ENCODE measurements at regions not wholly inside any gene's neighbourhood (a gene's known extent, or its start where the extent isn't known, plus 50 kb on each side); places are given as distances from the start of the nearest gene placed in this dataset.

DNA sequence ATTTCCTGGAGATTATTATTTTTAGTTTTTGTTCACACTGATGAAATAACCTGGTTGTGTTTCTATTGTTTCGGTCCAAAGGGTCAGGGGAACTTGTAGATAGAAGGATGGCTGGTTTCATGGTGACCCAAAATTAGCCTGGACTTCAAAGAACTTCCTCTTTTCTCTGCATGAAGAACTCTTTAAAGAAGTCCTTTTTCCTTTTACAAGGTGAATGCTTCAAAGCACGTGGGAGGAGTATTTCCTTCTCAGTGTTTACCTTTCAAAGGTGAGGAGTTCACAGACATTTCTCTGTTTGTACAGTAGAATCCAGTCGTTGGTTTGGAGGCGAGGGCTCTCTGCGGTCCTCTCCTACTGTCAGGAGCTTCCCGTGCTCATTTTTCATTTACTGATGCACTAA is 561.7 kb downstream of the GATA3 start:
- no peaks in the 10 kb centered on the region for H3K4me1 ChIP-seq (replicated peaks)
- H3K27ac ChIP-seq = no peak overlapping the region
- H3K36me3 ChIP-seq = no peaks in the 10 kb centered on the region
- no peaks in the 10 kb centered on the region for H3K9me3 ChIP-seq (replicated peaks)
- DNase-seq (ENCODE audit: low read depth in 1 of 2, low spot score in 2 of 2) = no peak
- no peak overlapping the region for H3K4me3 ChIP-seq
- no peaks in the 10 kb centered on the region for H3K27me3 ChIP-seq (replicated peaks)

DNA sequence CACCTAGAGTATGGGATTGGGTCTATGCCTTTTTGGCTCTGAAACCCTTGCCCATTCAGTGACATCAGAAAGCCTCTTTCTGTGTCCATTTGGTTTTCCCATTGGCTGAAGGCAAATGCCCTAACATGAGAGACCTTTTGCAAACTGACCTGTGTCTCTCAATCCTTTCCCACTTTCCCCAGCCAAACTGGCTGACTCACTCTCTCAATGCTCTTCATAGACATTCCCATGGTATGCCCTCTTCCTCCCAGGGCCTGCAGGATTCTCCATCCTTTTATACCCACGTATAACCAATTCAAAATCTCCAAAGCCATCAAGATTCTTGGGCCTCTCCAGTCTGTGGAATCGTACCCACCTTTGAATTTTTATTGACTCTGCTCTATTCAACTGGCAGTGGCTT is 563.3 kb downstream of the GATA3 start:
- Histone ChIP-seq H3K9me3 (replicated peaks) (no peaks in the 10 kb centered on the region), H3K36me3 (no peaks in the 10 kb centered on the region), H3K4me1 (replicated peaks) (no peaks in the 10 kb centered on the region), H3K27ac (no peak overlapping the region), H3K4me3 (no peak overlapping the region), H3K27me3 (replicated peaks) (no peaks in the 10 kb centered on the region)
- no peak for DNase-seq (ENCODE audit: low read depth in 1 of 2, low spot score in 2 of 2)

DNA sequence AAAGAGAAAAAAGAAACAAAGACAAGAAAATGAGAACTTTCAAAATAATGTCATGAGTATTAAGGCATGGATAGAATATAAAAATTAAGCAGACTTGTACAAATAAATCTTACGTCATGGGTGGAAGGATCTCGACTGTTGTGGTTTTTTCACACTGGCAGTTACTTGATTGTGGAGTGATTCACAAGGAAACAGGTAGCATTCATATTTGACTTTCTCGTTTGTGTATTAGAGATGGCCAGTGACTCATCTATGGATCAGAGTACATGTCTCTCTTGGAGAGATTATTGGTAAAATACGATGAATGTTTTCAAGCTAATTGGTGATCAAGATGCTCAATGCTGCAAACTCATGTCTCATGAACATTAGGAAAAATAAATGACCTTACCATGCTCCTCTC is 564.3 kb downstream of the GATA3 start:
- no peak for DNase-seq (ENCODE audit: low read depth in 1 of 2, low spot score in 2 of 2)
- H3K27me3 ChIP-seq (replicated peaks) = no peaks in the 10 kb centered on the region
- no peak overlapping the region for H3K4me3 ChIP-seq
- H3K27ac ChIP-seq = no peak overlapping the region
- no peaks in the 10 kb centered on the region for H3K36me3 ChIP-seq
- H3K4me1 ChIP-seq (replicated peaks) = no peaks in the 10 kb centered on the region
- no peaks in the 10 kb centered on the region for H3K9me3 ChIP-seq (replicated peaks)

DNA sequence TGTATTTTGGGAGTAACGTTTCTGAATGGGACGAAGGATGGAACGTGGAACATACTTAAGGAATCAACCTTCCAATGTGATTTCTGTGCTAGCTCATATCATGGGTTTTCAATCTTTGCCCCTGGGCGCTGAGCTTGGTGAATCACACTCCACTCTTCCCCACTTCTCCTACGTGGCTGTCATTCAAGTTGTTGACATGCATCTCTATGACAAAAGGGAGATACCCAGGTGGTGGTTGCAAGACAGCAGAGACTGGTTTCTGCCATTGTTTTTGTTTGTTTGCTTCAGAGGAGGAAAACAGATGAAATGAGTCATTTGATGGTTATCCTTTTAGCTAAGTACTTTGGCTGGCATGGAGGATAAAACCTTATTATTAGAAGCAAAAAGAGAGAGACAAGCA is 573.9 kb downstream of the GATA3 start:
- H3K4me1 ChIP-seq (replicated peaks) = no peaks in the 10 kb centered on the region
- no peak for DNase-seq (ENCODE audit: low read depth in 1 of 2, low spot score in 2 of 2)

DNA sequence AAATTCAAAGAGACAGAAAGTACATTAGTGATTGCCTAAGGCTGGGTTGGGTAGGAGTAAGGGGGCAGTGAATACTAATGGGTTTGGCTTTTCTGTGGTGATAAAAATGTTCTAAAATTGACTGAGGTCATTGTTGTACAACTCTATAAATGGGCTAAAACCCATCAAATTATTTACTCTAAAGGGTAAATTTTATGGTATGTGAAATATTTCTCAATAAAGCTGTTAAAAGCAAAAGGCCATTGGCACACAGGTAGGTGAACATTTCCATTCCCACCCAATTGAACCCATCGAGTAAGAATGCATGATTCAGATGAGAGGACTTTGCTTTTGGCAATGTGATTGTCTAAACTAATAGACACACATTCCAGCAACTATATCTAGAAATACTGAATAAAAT is 579.4 kb downstream of the GATA3 start:
- no peak overlapping the region for H3K4me3 ChIP-seq
- H3K4me1 ChIP-seq (replicated peaks) = no peaks in the 10 kb centered on the region
- no peak for DNase-seq (ENCODE audit: low read depth in 1 of 2, low spot score in 2 of 2)
- H3K27ac ChIP-seq = no peak overlapping the region
- no peaks in the 10 kb centered on the region for H3K9me3 ChIP-seq (replicated peaks)
- no peaks in the 10 kb centered on the region for H3K36me3 ChIP-seq
- H3K27me3 ChIP-seq (replicated peaks) = no peaks in the 10 kb centered on the region

More for the DNA sequence above, 573.9 kb downstream of the GATA3 start:
- Histone ChIP-seq H3K27ac (no peak overlapping the region), H3K36me3 (no peaks in the 10 kb centered on the region), H3K27me3 (replicated peaks) (no peaks in the 10 kb centered on the region), H3K9me3 (replicated peaks) (no peaks in the 10 kb centered on the region), H3K4me3 (no peak overlapping the region)

DNA sequence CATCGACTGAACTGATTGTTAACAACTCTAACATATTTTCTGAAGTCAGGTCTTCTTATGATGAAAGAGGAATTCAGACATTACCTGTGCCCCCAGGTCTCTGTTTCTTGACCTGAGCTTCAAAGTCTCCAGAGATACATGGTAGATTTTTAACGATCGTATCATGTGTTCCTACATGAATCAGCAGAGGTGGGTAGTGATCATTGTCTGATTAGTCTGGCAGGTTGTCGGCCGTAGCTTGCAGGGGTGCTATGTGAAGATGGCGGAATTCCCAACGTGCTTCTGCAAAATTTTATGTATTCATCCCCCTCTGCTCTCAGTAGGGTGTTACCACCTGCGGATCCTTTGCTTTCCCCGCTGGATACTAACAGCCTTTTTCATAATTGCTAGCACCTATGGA is 581.9 kb downstream of the GATA3 start:
- Histone ChIP-seq H3K36me3 (no peaks in the 10 kb centered on the region), H3K9me3 (replicated peaks) (no peaks in the 10 kb centered on the region), H3K4me1 (replicated peaks) (no peaks in the 10 kb centered on the region), H3K27ac (no peak overlapping the region), H3K27me3 (replicated peaks) (no peaks in the 10 kb centered on the region), H3K4me3 (no peak overlapping the region)
- DNase-seq (ENCODE audit: low read depth in 1 of 2, low spot score in 2 of 2) = no peak

DNA sequence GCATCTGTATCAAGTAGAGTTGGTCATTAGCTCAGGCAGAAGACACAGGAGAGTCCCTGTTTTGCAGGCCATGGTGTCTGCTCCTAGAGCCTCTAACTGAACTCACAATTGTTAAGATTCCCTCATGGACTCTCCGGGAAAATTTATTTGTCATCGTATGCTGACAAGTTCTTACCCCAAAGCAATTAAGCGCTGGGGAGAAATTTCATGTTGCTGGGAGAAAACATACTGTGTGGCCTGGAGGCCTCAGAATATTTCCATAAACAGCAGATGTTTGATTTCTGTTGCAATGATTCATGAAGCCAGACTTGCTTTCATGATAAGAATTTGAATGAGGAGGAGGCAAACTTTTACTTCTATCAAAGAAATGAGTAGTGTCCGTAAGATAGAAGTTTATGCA is 583.2 kb downstream of the GATA3 start:
- DNase-seq (ENCODE audit: low read depth in 1 of 2, low spot score in 2 of 2) = no peak

DNA sequence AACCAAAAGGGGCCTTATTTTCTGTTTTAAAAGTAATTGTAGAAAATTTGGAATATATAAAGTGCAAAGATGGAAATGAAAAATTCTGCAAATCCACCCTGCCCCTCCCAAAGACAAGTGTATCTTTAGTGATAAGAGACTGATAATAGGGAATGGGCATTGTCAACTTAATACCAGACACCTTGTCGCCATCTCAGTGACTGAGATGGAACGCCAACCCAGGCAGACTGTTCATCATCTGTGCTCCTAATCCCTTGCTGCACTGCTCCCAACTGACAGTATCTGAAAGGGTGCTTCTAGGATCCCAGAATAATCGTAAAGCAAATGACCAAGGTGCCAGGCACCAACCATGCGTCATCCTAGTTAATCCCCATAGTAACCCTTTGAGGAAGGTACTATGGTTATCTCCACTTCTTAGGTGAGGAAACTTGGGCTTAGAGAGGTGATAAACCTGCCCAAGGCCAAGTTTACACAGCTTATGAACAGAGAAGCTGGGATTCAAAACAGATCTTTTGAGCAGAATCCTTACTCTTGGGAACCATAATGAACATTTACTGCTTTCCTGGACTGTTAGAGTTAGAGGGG is 583.7 kb downstream of the GATA3 start:
- DNase-seq (ENCODE audit: low read depth in 1 of 2, low spot score in 2 of 2) = no peak
- H3K9me3 ChIP-seq (replicated peaks) = no peaks in the 10 kb centered on the region
- H3K4me3 ChIP-seq = no peak overlapping the region
- no peaks in the 10 kb centered on the region for H3K4me1 ChIP-seq (replicated peaks)
- no peaks in the 10 kb centered on the region for H3K27me3 ChIP-seq (replicated peaks)
- no peaks in the 10 kb centered on the region for H3K36me3 ChIP-seq
- no peak overlapping the region for H3K27ac ChIP-seq

More for the DNA sequence above, 583.2 kb downstream of the GATA3 start:
- H3K9me3 ChIP-seq (replicated peaks) = no peaks in the 10 kb centered on the region
- H3K4me1 ChIP-seq (replicated peaks) = no peaks in the 10 kb centered on the region
- H3K27me3 ChIP-seq (replicated peaks) = no peaks in the 10 kb centered on the region
- H3K4me3 ChIP-seq = no peak overlapping the region
- no peaks in the 10 kb centered on the region for H3K36me3 ChIP-seq
- H3K27ac ChIP-seq = no peak overlapping the region

DNA sequence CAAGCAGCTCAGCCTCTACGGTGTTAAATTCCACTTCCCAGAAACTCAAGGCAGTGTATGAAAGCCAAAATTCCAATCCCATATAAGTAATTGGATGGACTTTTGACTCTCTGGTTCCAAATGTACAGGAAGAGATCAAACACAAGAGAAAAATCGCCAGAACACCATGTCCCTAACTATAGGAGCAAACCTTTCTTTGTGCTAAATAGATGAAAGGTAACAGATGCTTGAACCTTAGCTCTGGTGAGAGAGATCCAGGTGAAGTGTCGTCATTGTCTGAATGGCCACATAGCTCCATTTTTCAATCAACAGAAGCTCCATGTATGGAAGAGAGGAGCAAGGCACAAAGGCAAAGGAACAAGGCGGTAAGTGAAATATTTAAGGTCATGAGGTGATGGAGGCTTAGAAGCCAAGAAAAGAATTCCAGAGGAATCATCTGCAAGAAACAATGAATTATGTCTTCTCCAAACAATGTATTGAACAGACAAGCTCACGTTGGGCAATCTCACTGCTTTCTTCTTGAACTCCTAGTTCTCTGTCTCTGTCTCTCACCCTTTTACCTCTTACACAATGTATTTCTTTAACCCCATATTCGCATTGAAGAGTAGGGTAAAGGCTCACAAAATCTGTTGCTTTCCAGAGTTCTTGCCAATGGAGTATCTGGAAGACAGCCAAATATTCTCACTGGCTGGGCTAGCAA is 585.1 kb downstream of the GATA3 start:
- DNase-seq (ENCODE audit: low read depth in 1 of 2, low spot score in 2 of 2) = no peak
- Histone ChIP-seq H3K27ac (no peak overlapping the region), H3K9me3 (replicated peaks) (no peaks in the 10 kb centered on the region), H3K4me1 (replicated peaks) (no peaks in the 10 kb centered on the region), H3K36me3 (no peaks in the 10 kb centered on the region), H3K4me3 (no peak overlapping the region), H3K27me3 (replicated peaks) (no peaks in the 10 kb centered on the region)

DNA sequence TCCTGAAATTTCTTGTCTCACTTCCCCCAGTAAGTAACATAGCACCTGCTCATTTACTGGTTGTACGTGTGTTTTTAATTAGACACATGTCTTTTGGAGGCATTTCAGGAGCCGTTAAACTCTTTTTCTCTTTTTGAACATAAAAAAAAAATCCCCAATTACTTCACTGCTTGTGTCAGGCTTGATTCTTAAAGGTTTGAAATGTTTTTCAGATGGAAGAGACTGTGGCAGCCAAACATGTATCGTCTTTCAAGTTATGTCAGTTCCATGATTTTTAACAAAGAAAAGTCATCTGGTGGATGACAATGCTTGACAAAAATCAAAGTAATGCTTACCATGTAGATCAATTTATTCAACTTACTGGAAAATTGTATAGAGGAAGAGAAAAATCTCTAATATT is 585.8 kb downstream of the GATA3 start:
- Histone ChIP-seq H3K27ac (no peak overlapping the region), H3K27me3 (replicated peaks) (no peaks in the 10 kb centered on the region)
- no peak for DNase-seq (ENCODE audit: low read depth in 1 of 2, low spot score in 2 of 2)

DNA sequence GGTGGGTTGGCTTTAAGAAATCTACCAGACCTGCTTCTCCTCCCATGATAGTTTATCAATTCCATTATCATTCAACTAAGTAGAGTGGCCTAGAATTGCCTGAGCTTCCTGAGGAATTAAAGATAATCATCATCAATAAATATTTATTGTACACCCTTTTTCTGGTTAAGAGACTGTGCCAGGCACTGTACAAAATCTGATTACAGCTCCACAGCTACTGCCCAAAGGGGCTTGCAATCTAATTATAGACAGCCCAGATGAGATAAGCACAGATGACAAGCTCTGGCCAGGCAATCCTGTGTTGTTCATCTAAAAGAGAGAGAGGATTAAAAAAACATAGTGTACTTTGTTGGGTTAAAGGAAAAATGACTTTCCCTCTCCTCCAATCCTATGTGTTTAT is 586.4 kb downstream of the GATA3 start:
- H3K4me3 ChIP-seq = no peak overlapping the region
- no peak overlapping the region for H3K27ac ChIP-seq
- no peaks in the 10 kb centered on the region for H3K27me3 ChIP-seq (replicated peaks)
- H3K4me1 ChIP-seq (replicated peaks) = no peaks in the 10 kb centered on the region
- no peaks in the 10 kb centered on the region for H3K36me3 ChIP-seq
- no peaks in the 10 kb centered on the region for H3K9me3 ChIP-seq (replicated peaks)
- DNase-seq (ENCODE audit: low read depth in 1 of 2, low spot score in 2 of 2) = no peak

More for the DNA sequence above, 585.8 kb downstream of the GATA3 start:
- H3K4me1 ChIP-seq (replicated peaks) = no peaks in the 10 kb centered on the region
- no peaks in the 10 kb centered on the region for H3K9me3 ChIP-seq (replicated peaks)
- H3K4me3 ChIP-seq = no peak overlapping the region
- H3K36me3 ChIP-seq = no peaks in the 10 kb centered on the region

DNA sequence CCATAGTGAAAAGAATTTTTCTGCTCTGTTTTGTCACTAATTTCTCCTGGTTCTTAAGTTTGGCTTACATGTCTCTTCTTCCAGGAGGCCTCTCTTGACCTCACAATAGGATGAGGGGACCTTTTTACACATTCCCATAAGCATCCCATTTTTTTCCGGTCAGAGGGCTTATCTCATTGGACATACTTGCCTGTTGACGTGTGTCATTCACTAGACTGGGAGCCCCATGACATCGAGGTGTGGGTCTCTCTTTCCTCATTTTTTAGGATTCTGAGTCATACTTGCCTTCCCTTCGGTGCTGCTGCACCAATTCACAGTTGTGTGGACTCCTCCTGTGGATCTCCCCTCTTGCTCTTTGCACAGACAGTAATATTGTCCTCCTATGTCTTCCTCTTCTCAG is 601.8 kb downstream of the GATA3 start:
- no peak overlapping the region for H3K4me3 ChIP-seq
- no peaks in the 10 kb centered on the region for H3K9me3 ChIP-seq (replicated peaks)
- no peaks in the 10 kb centered on the region; the same call in 1 of the 2 replicates for H3K27me3 ChIP-seq (replicated peaks)
- DNase-seq (ENCODE audit: low read depth in 1 of 2, low spot score in 2 of 2) = no peak
- H3K4me1 ChIP-seq (replicated peaks) = no peaks in the 10 kb centered on the region
- H3K27ac ChIP-seq = no peak overlapping the region
- no peaks in the 10 kb centered on the region for H3K36me3 ChIP-seq

DNA sequence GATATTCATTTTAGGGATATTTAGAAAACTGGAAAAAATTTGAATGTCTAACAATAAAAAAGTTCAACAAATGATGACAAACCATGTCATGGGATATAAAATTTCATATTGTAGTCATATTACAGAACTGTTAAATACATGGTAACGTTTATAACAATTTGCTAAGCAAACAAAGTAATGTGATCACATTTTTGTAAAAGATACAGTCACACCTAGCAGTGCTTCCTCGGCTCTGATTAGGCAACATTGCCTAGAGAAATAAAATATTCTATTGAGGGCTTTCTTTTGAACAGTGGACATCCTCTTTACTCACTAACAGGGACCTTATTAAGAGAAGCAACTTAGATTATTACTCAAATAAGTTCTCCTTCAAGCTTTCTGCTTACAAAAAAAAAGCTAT is 605.5 kb downstream of the GATA3 start:
- no peak overlapping the region for H3K4me3 ChIP-seq
- H3K36me3 ChIP-seq = no peaks in the 10 kb centered on the region
- no peaks in the 10 kb centered on the region for H3K9me3 ChIP-seq (replicated peaks)
- H3K27me3 ChIP-seq (replicated peaks) = no peaks in the 10 kb centered on the region; the same call in 1 of the 2 replicates
- no peak overlapping the region for H3K27ac ChIP-seq
- H3K4me1 ChIP-seq (replicated peaks) = no peaks in the 10 kb centered on the region
- no peak for DNase-seq (ENCODE audit: low read depth in 1 of 2, low spot score in 2 of 2)

DNA sequence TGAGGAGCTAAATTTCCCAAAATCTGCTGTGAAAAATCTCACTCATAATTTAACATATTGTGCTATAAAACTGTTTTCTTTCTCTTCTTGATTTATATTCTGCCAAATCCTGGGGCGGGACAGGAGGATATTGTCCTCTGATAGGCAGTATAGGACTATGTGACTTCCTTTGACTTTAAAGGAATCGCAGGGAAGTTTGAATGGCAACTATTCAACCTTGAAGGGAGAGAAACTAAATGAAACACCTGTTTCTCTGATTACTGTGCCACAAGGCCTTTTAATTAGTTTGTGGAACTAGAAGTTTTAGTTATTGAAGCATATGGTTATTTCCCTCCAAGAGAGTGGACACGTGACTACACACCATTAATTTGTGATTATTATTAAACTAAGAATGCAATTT is 607.4 kb downstream of the GATA3 start:
- Histone ChIP-seq H3K27ac (no peak overlapping the region), H3K9me3 (replicated peaks) (no peaks in the 10 kb centered on the region), H3K27me3 (replicated peaks) (no peaks in the 10 kb centered on the region; the same call in 1 of the 2 replicates), H3K4me3 (no peak overlapping the region), H3K36me3 (no peaks in the 10 kb centered on the region), H3K4me1 (replicated peaks) (no peaks in the 10 kb centered on the region)
- no peak for DNase-seq (ENCODE audit: low read depth in 1 of 2, low spot score in 2 of 2)

DNA sequence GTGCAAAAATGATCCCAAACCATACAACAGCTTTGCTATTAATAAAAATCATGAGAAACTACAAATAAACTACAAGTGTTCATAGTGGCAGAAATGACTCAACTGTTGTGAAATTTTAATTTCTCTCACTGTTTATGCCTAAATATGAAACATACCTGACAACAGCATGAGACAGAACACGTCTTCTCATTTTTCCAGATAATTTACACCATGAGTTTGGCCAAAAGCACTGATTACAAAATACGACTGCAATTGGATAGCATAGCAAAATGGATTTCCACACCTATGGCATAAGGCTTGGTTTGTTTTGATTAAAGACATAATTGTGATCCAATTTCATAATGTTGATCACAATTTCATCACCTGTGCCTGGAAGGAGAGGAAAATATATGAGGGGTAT is 608.6 kb downstream of the GATA3 start:
- H3K36me3 ChIP-seq = no peaks in the 10 kb centered on the region
- no peak overlapping the region for H3K27ac ChIP-seq
- no peaks in the 10 kb centered on the region for H3K9me3 ChIP-seq (replicated peaks)
- DNase-seq (ENCODE audit: low read depth in 1 of 2, low spot score in 2 of 2) = no peak
- H3K27me3 ChIP-seq (replicated peaks) = no peaks in the 10 kb centered on the region; the same call in 1 of the 2 replicates
- H3K4me1 ChIP-seq (replicated peaks) = no peaks in the 10 kb centered on the region
- H3K4me3 ChIP-seq = no peak overlapping the region
